Fibroblast of villous mesenchyme (primary cell): ENCODE measurements at regions not wholly inside any gene's neighbourhood (a gene's known extent, or its start where the extent isn't known, plus 50 kb on each side); places are given as distances from the start of the nearest gene placed in this dataset.
"Not testable (repeated sequence)": the region's sequence is repeated elsewhere in the genome, so short reads cannot be mapped to it uniquely, and the experiment has no call there.

Experiments
- DNase-seq: peaks from one replicate; pipeline ENCODE4 v3.0.0-alpha.2; 2010; ENCODE audit warnings: low read depth
- H3K4me3 ChIP-seq: 2 replicates; pipeline ENCODE4 v1.5.1; 2011; ENCODE audit warnings: low read depth, mild to moderate bottlenecking, low read length
- CTCF ChIP-seq: IDR thresholded peaks from 2 replicates; pipeline ENCODE4 v1.5.1; 2012; ENCODE audit warnings: low read depth, mild to moderate bottlenecking, low read length; ENCODE audit not compliant: insufficient read depth

DNA sequence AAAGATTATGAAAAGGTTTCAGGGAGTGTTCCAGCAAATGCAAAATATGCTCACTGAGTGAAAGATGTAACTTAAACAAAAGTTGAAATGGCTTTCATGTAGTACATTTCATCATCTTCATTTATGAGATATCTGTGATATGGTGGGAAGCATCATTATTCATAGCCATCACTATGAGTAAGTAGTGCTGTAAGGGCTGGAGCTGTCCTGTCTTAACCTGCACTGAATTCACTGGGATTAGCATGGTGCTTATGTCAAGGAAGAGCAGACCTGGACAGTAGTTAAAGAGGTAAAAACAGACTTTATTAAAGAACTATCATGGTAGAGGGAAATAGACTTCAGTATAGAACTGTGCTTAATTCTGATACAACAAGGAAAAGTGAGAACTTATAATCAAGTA, 1347.3 kb downstream of the RPA4 start:
- no peak for DNase-seq
- no peak for TF ChIP-seq CTCF
- no peak overlapping the region for H3K4me3 ChIP-seq

DNA sequence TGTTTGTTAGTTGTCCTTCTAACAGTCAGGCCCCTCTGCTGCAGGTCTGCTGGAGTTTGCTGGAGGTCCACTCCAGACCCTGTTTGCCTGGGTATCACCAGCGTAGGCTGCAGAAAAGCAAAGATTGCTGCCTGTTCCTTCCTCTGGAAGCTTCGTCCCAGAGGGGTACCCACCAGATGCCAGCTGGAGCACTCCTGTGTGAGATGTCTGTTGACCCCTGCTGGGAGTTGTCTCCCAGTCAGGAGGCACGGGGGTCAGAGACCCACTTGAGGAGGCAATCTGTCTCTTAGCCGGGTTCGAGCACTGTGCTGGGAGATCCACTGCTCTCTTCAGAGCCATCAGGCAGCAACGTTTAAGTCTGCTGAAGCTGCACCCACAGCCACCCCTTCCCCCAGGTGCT, 1356.4 kb downstream of the RPA4 start:
- H3K4me3 ChIP-seq = not testable (repeated sequence)

GRCh38 chrX:98263135-98263534, 1379.4 kb downstream of the RPA4 start:
- H3K4me3 ChIP-seq = no peak overlapping the region
- no peak for TF ChIP-seq CTCF
- DNase-seq = no peak

More for the DNA sequence above, 1356.4 kb downstream of the RPA4 start:
- not testable (repeated sequence) for DNase-seq

DNA sequence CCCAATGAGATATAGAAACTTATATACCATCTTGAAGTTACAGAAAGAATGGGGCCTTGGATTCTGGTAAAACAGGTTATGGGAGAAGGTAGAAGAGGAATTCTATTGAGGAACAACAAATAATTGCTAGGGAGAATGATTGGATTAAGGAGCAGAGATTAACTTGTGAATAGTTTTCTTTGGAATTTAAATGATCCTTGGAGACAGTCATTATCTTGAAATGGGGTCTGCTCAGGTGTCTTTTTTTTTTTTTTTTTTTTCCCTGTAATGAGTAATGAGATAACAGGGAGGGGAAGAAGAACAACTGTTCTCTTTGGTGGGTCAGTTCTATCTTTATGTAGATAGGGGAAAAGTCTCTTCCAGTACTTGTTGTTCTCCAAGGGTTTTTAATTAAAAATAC, 1406.0 kb downstream of the RPA4 start:
- no peak for DNase-seq
- TF ChIP-seq CTCF = no peak
- no peak overlapping the region for H3K4me3 ChIP-seq

GRCh38 chrX:98294310-98294709, 1410.6 kb downstream of the RPA4 start:
- no peak overlapping the region for H3K4me3 ChIP-seq
- no peak for DNase-seq
- no peak for TF ChIP-seq CTCF

DNA sequence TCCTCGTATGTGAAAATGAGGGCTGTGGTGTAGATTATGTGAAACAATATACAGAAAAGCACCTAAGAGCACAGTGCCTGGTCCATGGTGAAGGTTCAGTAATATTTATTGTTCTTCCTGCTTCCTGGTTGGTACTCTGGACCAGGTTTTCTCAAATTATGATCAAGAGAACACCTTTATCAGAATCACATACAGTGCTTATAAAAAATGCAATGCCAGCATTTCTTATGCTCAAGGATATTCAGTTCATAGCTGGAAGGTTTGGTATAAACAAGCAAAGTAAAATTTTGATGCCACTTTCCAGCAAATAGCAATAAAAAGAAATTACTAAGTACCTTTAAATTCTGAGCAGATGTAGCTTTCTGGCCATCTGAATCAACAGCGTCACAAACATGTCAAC, 1412.4 kb downstream of the RPA4 start:
- TF ChIP-seq CTCF = no peak
- H3K4me3 ChIP-seq = no peak overlapping the region
- DNase-seq = no peak

DNA sequence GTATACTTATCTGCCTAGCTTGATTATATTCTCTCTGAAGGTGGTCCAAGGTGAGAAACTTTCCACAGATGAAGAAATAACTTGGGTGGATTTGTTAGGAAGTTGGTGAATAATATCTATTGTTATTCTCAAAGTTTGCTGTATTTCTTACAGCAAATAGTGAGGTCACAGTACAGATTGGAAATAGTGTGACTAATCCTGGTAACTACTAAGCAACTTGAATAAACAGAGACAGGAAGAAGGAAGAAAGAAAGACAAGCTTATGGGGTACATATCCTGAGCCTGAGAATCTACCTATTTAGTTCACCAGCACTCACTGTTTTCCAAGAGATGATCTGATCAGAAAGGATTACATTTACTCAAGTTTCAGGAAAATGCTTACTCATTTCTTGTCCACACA, 1416.1 kb downstream of the RPA4 start:
- DNase-seq = no peak
- no peak for TF ChIP-seq CTCF
- no peak overlapping the region for H3K4me3 ChIP-seq

DNA sequence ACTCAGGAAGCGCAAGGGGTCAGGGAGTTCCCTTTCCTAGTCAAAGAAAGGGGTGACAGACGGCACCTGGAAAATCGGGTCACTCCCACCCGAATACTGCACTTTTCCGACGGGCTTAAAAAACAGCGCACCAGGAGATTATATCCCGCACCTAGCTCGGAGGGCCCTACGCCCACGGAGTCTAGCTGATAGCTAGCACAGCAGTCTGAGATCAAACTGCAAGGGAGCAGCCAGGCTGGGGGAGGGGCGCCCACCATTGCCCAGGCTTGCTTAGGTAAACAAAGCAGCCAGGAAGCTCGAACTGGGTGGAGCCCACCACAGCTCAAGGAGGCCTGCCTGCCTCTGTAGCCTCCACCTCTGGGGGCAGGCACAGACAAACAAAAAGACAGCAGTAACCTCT, 1416.8 kb downstream of the RPA4 start:
- H3K4me3 ChIP-seq, DNase-seq: not testable (repeated sequence)
